K562 (cell line): ENCODE measurements at regions not wholly inside any gene's neighbourhood (a gene's known extent, or its start where the extent isn't known, plus 50 kb on each side); places are given as distances from the start of the nearest gene placed in this dataset.

ENCODE experiments used
- ATAC-seq: fragments of 200-7000 bp; cut with Tn5 transposase; 3 replicates; pipeline ENCODE4 v1.9.1; 2020; ENCODE audit warnings: moderate library complexity
- BruUV-seq: library from RNA; stranded (reverse); fragments of 400-500 nt; replicated peaks from 2 replicates; lab custom pipeline; 2021; lab: Mats Ljungman, UMichigan
- CTCF ChIA-PET: fragments of 300-600 bp; formaldehyde crosslinking; extraction: SDS; loops from one replicate; lab custom pipeline; 2021; ENCODE audit warnings: low intra/inter-chr PET ratio; lab: Yijun Ruan, JAX
- POLR2A ChIA-PET: fragments of 300-600, 350-650 bp; sonication (Branson Sonifier 250); formaldehyde crosslinking; extraction: SDS; loops from one replicate; lab custom pipeline; 2021; ENCODE audit warnings: antibody characterized with exemption, inconsistent platforms; lab: Yijun Ruan, JAX
- DNase-seq, 4 experiments: peaks; one replicate each; pipeline versions ENCODE4 v3.0.0 to v3.0.0-alpha.2; 2011 to 2018; ENCODE audit warnings: low spot score in 3 of 4, mixed read lengths in 3 of 4; ENCODE audit errors: extremely low read depth in 1 of 4
- FAIRE-seq: peaks from 2 replicates; lab custom pipeline; 2011; peaks lifted over from hg19 to GRCh38; lab: Jason Lieb, UNC
- H2AFZ ChIP-seq: 2 replicates; pipeline ENCODE4 v1.6.0; 2011; ENCODE audit warnings: low read depth, low read length, control low read depth, inconsistent platforms
- H3K27ac ChIP-seq: fragments of 200-600 bp; 3 replicates; pipeline ENCODE4 v1.8.0; 2011; ENCODE audit warnings: low read depth, mild to moderate bottlenecking, control low read depth, inconsistent platforms, low read length, moderate library complexity, mixed read lengths; ENCODE audit errors: extremely low read depth
- H3K27me3 ChIP-seq, 2 experiments: fragments of 300-600 bp in 1 of 2; 2 replicates in 1 of 2; 3 replicates in 1 of 2; pipeline versions ENCODE4 v1.6.0 to v1.8.0; 2011; ENCODE audit warnings: inconsistent platforms in 2 of 2, low read length in 2 of 2, mild to moderate bottlenecking in 1 of 2, mixed read lengths in 1 of 2, moderate library complexity in 1 of 2; ENCODE audit not compliant: control insufficient read depth in 2 of 2, insufficient read depth in 2 of 2
- H3K36me3 ChIP-seq: fragments of 300-600 bp; 3 replicates; pipeline ENCODE4 v1.8.0; 2011; ENCODE audit warnings: mild to moderate bottlenecking, low read length, inconsistent platforms; ENCODE audit not compliant: control insufficient read depth, insufficient read depth
- H3K4me1 ChIP-seq, 2 experiments: fragments of 200-600 bp in 1 of 2; replicated peaks in 1 of 2; 2 replicates in 1 of 2; 3 replicates in 1 of 2; pipeline versions ENCODE4 v1.5.1 to v1.8.0; 2011; ENCODE audit warnings: inconsistent platforms in 2 of 2, low read length in 2 of 2, mild to moderate bottlenecking in 1 of 2, mixed read lengths in 1 of 2, moderate library complexity in 1 of 2; ENCODE audit not compliant: control insufficient read depth in 2 of 2, insufficient read depth in 2 of 2
- H3K4me2 ChIP-seq: 2 replicates; pipeline ENCODE4 v1.6.1; 2011; ENCODE audit warnings: low read length, control low read depth, inconsistent platforms, mixed read lengths; ENCODE audit not compliant: insufficient read depth
- H3K4me3 ChIP-seq: fragments of 200-600 bp; sonication (generic), shearing (Covaris generic); 2 replicates; pipeline ENCODE4 v1.5.1; 2016; ENCODE audit warnings: control low read depth, inconsistent platforms
- H3K79me2 ChIP-seq: fragments of 200-600 bp; 3 replicates; pipeline ENCODE4 v1.8.0; 2011; ENCODE audit warnings: low read length, inconsistent platforms; ENCODE audit not compliant: control insufficient read depth, insufficient read depth
- H3K9ac ChIP-seq, 2 experiments: 2 replicates each; pipeline versions ENCODE4 v1.6.0 to v1.6.1; 2011; ENCODE audit warnings: low read depth in 2 of 2, low read length in 2 of 2, control low read depth in 1 of 2, inconsistent platforms in 1 of 2, mild to moderate bottlenecking in 1 of 2, mixed read lengths in 1 of 2; ENCODE audit not compliant: insufficient read depth in 1 of 2
- H3K9me1 ChIP-seq: one replicate; pipeline ENCODE4 v1.6.0; 2011; ENCODE audit warnings: inconsistent platforms, mild to moderate bottlenecking, low read length, moderate library complexity; ENCODE audit not compliant: control insufficient read depth, insufficient read depth
- H3K9me3 ChIP-seq: replicated peaks from 2 replicates; pipeline ENCODE4 v1.5.1; 2011; ENCODE audit warnings: low read depth, low read length, inconsistent platforms; ENCODE audit not compliant: control insufficient read depth, insufficient read depth
- H4K20me1 ChIP-seq: replicated peaks from 2 replicates; pipeline ENCODE4 v1.6.1; 2011; ENCODE audit warnings: low read length, inconsistent platforms, mixed read lengths; ENCODE audit not compliant: control insufficient read depth, insufficient read depth
- HDAC6 ChIP-seq: IDR thresholded peaks from 2 replicates; pipeline ENCODE4 v1.6.1; 2012; ENCODE audit warnings: low read depth, mild to moderate bottlenecking, control low read depth, inconsistent platforms, low read length, moderate library complexity
- NFATC3 ChIP-seq: fragments of 450-650 bp; IDR thresholded peaks from 2 replicates; pipeline ENCODE4 v1.6.1; 2017; ENCODE audit warnings: mild to moderate bottlenecking
- ZNF316 ChIP-seq: fragments of 450-650 bp; IDR thresholded peaks from 2 replicates; pipeline ENCODE4 v1.6.1; 2016
- WGBS: fragments of 100-300 bp; shearing (Covaris generic); methylation state at CpG from one replicate; pipeline ENCODE4 v1.1.6; 2016; ENCODE audit warnings: low coverage, mixed read lengths; ENCODE audit not compliant: insufficient coverage; ENCODE audit errors: missing lambda C conversion rate; 5-methylcytosine and 5-hydroxymethylcytosine counted together
- in situ Hi-C: fragments of 300-500 bp; cut with MboI; formaldehyde crosslinking; loops from 4 replicates; pipeline ENCODE4 v1.15.0; 2018; ENCODE audit warnings: inconsistent platforms, mixed read lengths
- intact Hi-C: fragments of 100-400 bp; cut with micrococcal nuclease; formaldehyde crosslinking; loops from 2 replicates; pipeline ENCODE4 v1.14.2; 2022
- TF ChIP-seq, protein P1 (sequence below), 3 experiments: IDR thresholded peaks in 2 of 3; conservative IDR thresholded peaks in 1 of 3; 2 replicates each; pipeline ENCODE4 v1.5.1; 2011 to 2012; ENCODE audit warnings: low read length in 3 of 3, mild to moderate bottlenecking in 3 of 3, control low read depth in 2 of 3, improper control_type of control experiment in 1 of 3, inconsistent platforms in 1 of 3, low read depth in 1 of 3, mixed read lengths in 1 of 3, moderate library complexity in 1 of 3; ENCODE audit not compliant: insufficient read depth in 2 of 3

DNA sequence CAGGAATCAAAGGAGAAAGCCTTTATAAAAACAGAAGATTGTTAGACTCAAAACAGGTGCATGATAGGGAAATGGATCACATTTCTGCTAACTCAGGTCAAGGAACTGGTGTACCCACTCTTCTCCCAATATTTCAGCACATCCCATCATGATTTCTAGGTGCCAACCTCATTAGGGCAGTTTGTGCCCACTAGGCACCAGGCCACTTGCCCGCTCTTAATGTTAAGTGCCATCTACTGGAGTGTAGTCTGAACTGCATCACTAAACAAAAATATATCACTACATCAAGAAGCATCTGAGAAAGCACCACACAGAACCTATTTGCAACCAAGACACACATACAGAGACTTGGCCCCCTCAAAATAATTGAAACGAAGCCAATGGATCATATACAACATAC, 140.4 kb upstream of the GRID2 start:
- WGBS = 4% methylated on average over 2 of the region's 2 CpGs
- ChIA-PET POLR2A (no interaction called here), CTCF (no interaction called here)
- H3K9me3 ChIP-seq = no peaks in the 10 kb centered on the region; the same call in 1 of the 2 replicates
- no peak for TF ChIP-seq HDAC6
- TF ChIP-seq, protein P1, sequence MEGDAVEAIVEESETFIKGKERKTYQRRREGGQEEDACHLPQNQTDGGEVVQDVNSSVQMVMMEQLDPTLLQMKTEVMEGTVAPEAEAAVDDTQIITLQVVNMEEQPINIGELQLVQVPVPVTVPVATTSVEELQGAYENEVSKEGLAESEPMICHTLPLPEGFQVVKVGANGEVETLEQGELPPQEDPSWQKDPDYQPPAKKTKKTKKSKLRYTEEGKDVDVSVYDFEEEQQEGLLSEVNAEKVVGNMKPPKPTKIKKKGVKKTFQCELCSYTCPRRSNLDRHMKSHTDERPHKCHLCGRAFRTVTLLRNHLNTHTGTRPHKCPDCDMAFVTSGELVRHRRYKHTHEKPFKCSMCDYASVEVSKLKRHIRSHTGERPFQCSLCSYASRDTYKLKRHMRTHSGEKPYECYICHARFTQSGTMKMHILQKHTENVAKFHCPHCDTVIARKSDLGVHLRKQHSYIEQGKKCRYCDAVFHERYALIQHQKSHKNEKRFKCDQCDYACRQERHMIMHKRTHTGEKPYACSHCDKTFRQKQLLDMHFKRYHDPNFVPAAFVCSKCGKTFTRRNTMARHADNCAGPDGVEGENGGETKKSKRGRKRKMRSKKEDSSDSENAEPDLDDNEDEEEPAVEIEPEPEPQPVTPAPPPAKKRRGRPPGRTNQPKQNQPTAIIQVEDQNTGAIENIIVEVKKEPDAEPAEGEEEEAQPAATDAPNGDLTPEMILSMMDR (IDR thresholded peaks at IDR 0.05 in 2 of 3, conservative IDR thresholded peaks at IDR 0.05 in 1 of 3; ENCODE audit: insufficient read depth in 2 of 3, low read depth in 1 of 3, low read length in 3 of 3) = 0 out of 6 replicates have a peak, but pooled peaks of 1 of the 3 experiments have one; percentile 3
- FAIRE-seq = no peak
- H3K27me3 ChIP-seq = no peaks in the 10 kb centered on the region
- no peak for DNase-seq
- ATAC-seq = no peak
- H2AFZ ChIP-seq = no peak overlapping the region
- intact Hi-C loops (no loop called here), in situ Hi-C loops (no loop called here)
- no peaks in the 10 kb centered on the region for H3K9me1 ChIP-seq
- H4K20me1 ChIP-seq = no peaks in the 10 kb centered on the region
- no TSS peak for BruUV-seq
- no peaks in the 10 kb centered on the region for H3K4me1 ChIP-seq
- no peak overlapping the region for H3K9ac ChIP-seq
- H3K36me3 ChIP-seq = no peaks in the 10 kb centered on the region
- no peak overlapping the region for H3K4me2 ChIP-seq
- H3K79me2 ChIP-seq = no peaks in the 10 kb centered on the region
- H3K27ac ChIP-seq = no peak overlapping the region
- H3K4me3 ChIP-seq = no peak overlapping the region

DNA sequence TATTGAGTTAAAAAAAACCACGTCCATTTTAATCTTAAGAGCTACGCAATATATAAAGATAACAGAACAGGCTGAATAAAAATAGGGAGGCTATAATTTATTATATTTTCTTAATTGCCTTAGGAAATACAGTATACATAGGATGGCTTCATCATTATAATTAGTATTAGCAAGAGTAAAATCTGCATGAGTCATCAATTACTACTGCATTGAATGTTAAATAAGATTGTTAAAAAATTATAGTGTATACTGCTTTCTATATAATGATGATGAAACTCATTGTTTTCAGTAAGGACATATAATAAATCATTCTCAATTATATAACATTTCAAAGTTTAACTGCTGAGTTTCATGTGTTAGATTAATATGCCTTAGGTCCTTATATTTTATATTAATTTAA, 133.4 kb upstream of the GRID2 start:
- Histone ChIP-seq H3K4me1 (no peaks in the 10 kb centered on the region), H2AFZ (no peak overlapping the region), H3K27me3 (no peaks in the 10 kb centered on the region), H3K9ac (no peak overlapping the region), H3K4me3 (no peak overlapping the region), H4K20me1 (no peaks in the 10 kb centered on the region), H3K27ac (no peak overlapping the region), H3K79me2 (no peaks in the 10 kb centered on the region), H3K4me2 (no peak overlapping the region), H3K36me3 (no peaks in the 10 kb centered on the region), H3K9me3 (no peaks in the 10 kb centered on the region; the same call in none of the 2 replicates), H3K9me1 (no peaks in the 10 kb centered on the region)
- FAIRE-seq (no peak), DNase-seq (no peak), ATAC-seq (no peak)
- intact Hi-C loops (no loop called here), in situ Hi-C loops (no loop called here)
- BruUV-seq = no TSS peak
- POLR2A ChIA-PET = no interaction called here
- CTCF ChIA-PET = no interaction called here
- WGBS = 3% methylated on average over 2 of the region's 2 CpGs
- TF ChIP-seq NFATC3 (no peak), ZNF316 (peak; percentile 36)
